ENCODE measurements at regions not wholly inside any gene's neighbourhood (a gene's known extent, or its start where the extent isn't known, plus 50 kb on each side); places are given as distances from the start of the nearest gene placed in this dataset.
A peak's percentile ranks its signal among the peaks of the same experiment; 100 is the strongest.
"Not testable (repeated sequence)": the region's sequence is repeated elsewhere in the genome, so short reads cannot be mapped to it uniquely, and the experiment has no call there.

- DNase-seq (ENCODE audit: low spot score) = no peak
Observed at GRCh38 chr2:195356920-195357440, 300.0 kb upstream of the SLC39A10 start.

- no peak for DNase-seq (ENCODE audit: low spot score)
Observed at GRCh38 chr2:195356026-195356425, 301.0 kb upstream of the SLC39A10 start.

- DNase-seq (ENCODE audit: low spot score) = no peak
Observed at GRCh38 chr2:195352581-195352980, 304.4 kb upstream of the SLC39A10 start.

- DNase-seq (ENCODE audit: low spot score) = no peak
Observed at GRCh38 chr2:195343942-195344530, 313.0 kb upstream of the SLC39A10 start.

- DNase-seq (ENCODE audit: low spot score) = no peak
Observed at GRCh38 chr2:195343540-195343939, 313.5 kb upstream of the SLC39A10 start.

GRCh38 chr2:195342061-195342460 lies 315.0 kb upstream of the SLC39A10 start:
- no peak for DNase-seq (ENCODE audit: low spot score)

GRCh38 chr2:195338856-195339255 lies 318.2 kb upstream of the SLC39A10 start:
- DNase-seq (ENCODE audit: low spot score) = no peak

- DNase-seq (ENCODE audit: low spot score) = no peak
Observed at GRCh38 chr2:195337597-195337996, 319.4 kb upstream of the SLC39A10 start.

- DNase-seq (ENCODE audit: low spot score) = no peak
Observed at GRCh38 chr2:195333869-195334268, 323.2 kb upstream of the SLC39A10 start.

- DNase-seq (ENCODE audit: low spot score) = no peak
Observed at GRCh38 chr2:195331966-195332365, 325.1 kb upstream of the SLC39A10 start.

- DNase-seq (ENCODE audit: low spot score) = no peak
Observed at GRCh38 chr2:195331129-195331528, 325.9 kb upstream of the SLC39A10 start.

- no peak for DNase-seq (ENCODE audit: low spot score)
Observed at GRCh38 chr2:195330513-195330956, 326.5 kb upstream of the SLC39A10 start.

- not testable (repeated sequence) for DNase-seq (ENCODE audit: low spot score)
Observed at GRCh38 chr2:195329784-195330183, 327.2 kb upstream of the SLC39A10 start.

- DNase-seq (ENCODE audit: low spot score) = no peak
Observed at GRCh38 chr2:195326537-195326936, 330.5 kb upstream of the SLC39A10 start.

GRCh38 chr2:195322324-195322723 lies 334.7 kb upstream of the SLC39A10 start:
- DNase-seq (ENCODE audit: low spot score) = no peak

- DNase-seq (ENCODE audit: low spot score) = no peak
Observed at GRCh38 chr2:195320413-195320973, 336.5 kb upstream of the SLC39A10 start.

GRCh38 chr2:195319548-195320412 lies 337.2 kb upstream of the SLC39A10 start:
- no peak for DNase-seq (ENCODE audit: low spot score)

- DNase-seq (ENCODE audit: low spot score) = no peak
Observed at GRCh38 chr2:195319112-195319460, 337.9 kb upstream of the SLC39A10 start.

- peak; percentile 33 for DNase-seq (ENCODE audit: low spot score)
Observed at GRCh38 chr2:195318440-195319111, 338.4 kb upstream of the SLC39A10 start.

GRCh38 chr2:195317550-195317949 lies 339.5 kb upstream of the SLC39A10 start:
- no peak for DNase-seq (ENCODE audit: low spot score)

GRCh38 chr2:195316486-195316885 lies 340.5 kb upstream of the SLC39A10 start:
- no peak for DNase-seq (ENCODE audit: low spot score)

GRCh38 chr2:195313962-195314361 lies 343.1 kb upstream of the SLC39A10 start:
- DNase-seq (ENCODE audit: low spot score) = no peak

Measured in CD4-positive, alpha-beta T cell treated with Interleukin-6 at 100 ng/mL for 8 hours (primary cell).